ENCODE measurements at regions not wholly inside any gene's neighbourhood (a gene's known extent, or its start where the extent isn't known, plus 50 kb on each side); places are given as distances from the start of the nearest gene placed in this dataset.

DNA sequence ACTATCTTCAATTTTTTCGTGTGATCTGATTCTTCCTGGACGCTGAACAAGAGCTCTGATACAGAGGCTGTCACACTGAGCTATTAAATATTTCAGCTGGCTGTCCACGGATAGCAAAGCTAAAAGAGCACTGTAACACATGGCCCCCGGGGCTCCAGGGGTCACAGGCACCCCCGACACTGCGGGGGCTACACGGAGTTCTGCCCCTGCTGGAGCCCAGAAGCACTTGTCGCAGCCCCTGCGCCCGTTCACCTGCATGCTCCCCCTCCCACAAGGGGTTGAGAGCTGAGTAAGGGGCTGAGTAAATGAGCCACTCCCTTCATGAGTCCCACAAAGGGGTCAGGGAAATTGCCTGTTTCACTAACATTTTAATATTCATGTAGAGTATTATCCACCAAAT lies 316.3 kb downstream of the TMEM167A start:
- Histone ChIP-seq H4K8ac (ENCODE audit: low read depth, low read length) (no peak overlapping the region), H2AFZ (ENCODE audit: insufficient read depth, low read length, poor library complexity) (no peak overlapping the region), H3K9me3 (ENCODE audit: insufficient read depth, low read depth, low read length) (peaks cover 3% of the 10 kb centered on the region), H2AK5ac (ENCODE audit: low read length) (no peak overlapping the region), H3K4me2 (ENCODE audit: low read length) (no peak overlapping the region), H4K12ac (ENCODE audit: low read depth, low read length) (no peak overlapping the region), H3K79me1 (ENCODE audit: low read length) (no peaks in the 10 kb centered on the region), H2BK12ac (ENCODE audit: low read length) (no peak overlapping the region), H3K79me2 (ENCODE audit: control insufficient read depth, insufficient read depth, low read length, poor library complexity) (no peaks in the 10 kb centered on the region), H2BK5ac (ENCODE audit: low read depth, low read length, poor library complexity) (no peak overlapping the region), H3K9ac (ENCODE audit: low read length) (no peak overlapping the region), H3K23ac (ENCODE audit: low read length) (no peak overlapping the region), H3K27ac (ENCODE audit: low read depth, low read length) (no peak overlapping the region), H3K27me3 (ENCODE audit: insufficient read depth, low read length) (no peaks in the 10 kb centered on the region), H3K36me3 (ENCODE audit: control insufficient read depth in 1 of 2, insufficient read depth in 2 of 2, low read length in 2 of 2) (no peaks in the 10 kb centered on the region), H4K91ac (ENCODE audit: low read depth, low read length) (no peak overlapping the region), H3K4ac (ENCODE audit: low read depth, low read length) (no peak overlapping the region), H3K4me3 (ENCODE audit: low read depth, low read length) (no peak overlapping the region), H3K4me1 (ENCODE audit: control insufficient read depth in 1 of 2, insufficient read depth in 2 of 2, low read length in 2 of 2) (no peaks in the 10 kb centered on the region), H3K18ac (ENCODE audit: low read length) (no peak overlapping the region), H3K14ac (ENCODE audit: low read length) (no peak overlapping the region), H2BK120ac (ENCODE audit: insufficient read depth, low read length, poor library complexity) (no peak overlapping the region)
- DNase-seq: no peak
- no CpG with 5 or more reads among the region's 10 CpGs for WGBS (ENCODE audit: extremely low coverage, insufficient coverage, insufficient read length)

DNA sequence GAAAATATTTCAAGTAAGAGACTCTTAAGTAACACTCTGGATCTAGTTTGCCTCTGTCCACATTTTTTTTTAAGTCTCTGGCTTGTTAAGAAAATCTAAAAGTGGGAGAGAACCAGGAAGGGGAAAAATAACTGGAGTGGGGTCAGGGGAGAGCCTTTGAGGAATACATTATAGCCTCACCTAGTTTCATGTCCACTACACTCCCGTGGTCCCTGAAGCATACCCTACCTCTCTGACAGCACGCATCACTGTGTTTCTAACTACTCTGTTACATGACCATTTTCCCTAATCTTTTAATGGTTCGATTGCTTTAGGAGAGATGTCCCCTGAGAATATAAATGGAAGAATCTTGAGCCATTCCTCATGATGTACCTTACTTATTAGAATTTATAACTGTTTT lies 318.3 kb downstream of the TMEM167A start:
- no peak overlapping the region for H2BK12ac ChIP-seq (ENCODE audit: low read length)
- no peaks in the 10 kb centered on the region for H3K79me2 ChIP-seq (ENCODE audit: control insufficient read depth, insufficient read depth, low read length, poor library complexity)
- H3K14ac ChIP-seq (ENCODE audit: low read length): no peak overlapping the region
- no peak overlapping the region for H2BK5ac ChIP-seq (ENCODE audit: low read depth, low read length, poor library complexity)
- H3K27me3 ChIP-seq (ENCODE audit: insufficient read depth, low read length): no peaks in the 10 kb centered on the region
- H2BK120ac ChIP-seq (ENCODE audit: insufficient read depth, low read length, poor library complexity): no peak overlapping the region
- no peaks in the 10 kb centered on the region for H3K4me1 ChIP-seq (ENCODE audit: control insufficient read depth in 1 of 2, insufficient read depth in 2 of 2, low read length in 2 of 2)
- peaks cover 3% of the 10 kb centered on the region for H3K9me3 ChIP-seq (ENCODE audit: insufficient read depth, low read depth, low read length)
- no peak overlapping the region for H2AFZ ChIP-seq (ENCODE audit: insufficient read depth, low read length, poor library complexity)
- no CpG with 5 or more reads among the region's 3 CpGs for WGBS (ENCODE audit: extremely low coverage, insufficient coverage, insufficient read length)
- H3K4me2 ChIP-seq (ENCODE audit: low read length): no peak overlapping the region
- no peak overlapping the region for H3K4ac ChIP-seq (ENCODE audit: low read depth, low read length)
- H4K12ac ChIP-seq (ENCODE audit: low read depth, low read length): no peak overlapping the region
- H3K36me3 ChIP-seq (ENCODE audit: control insufficient read depth in 1 of 2, insufficient read depth in 2 of 2, low read length in 2 of 2): no peaks in the 10 kb centered on the region
- no peaks in the 10 kb centered on the region for H3K79me1 ChIP-seq (ENCODE audit: low read length)
- no peak overlapping the region for H3K23ac ChIP-seq (ENCODE audit: low read length)
- no peak overlapping the region for H4K8ac ChIP-seq (ENCODE audit: low read depth, low read length)
- H3K27ac ChIP-seq (ENCODE audit: low read depth, low read length): no peak overlapping the region
- no peak overlapping the region for H3K18ac ChIP-seq (ENCODE audit: low read length)
- H3K9ac ChIP-seq (ENCODE audit: low read length): no peak overlapping the region
- no peak overlapping the region for H4K91ac ChIP-seq (ENCODE audit: low read depth, low read length)
- no peak for DNase-seq
- no peak overlapping the region for H2AK5ac ChIP-seq (ENCODE audit: low read length)
- no peak overlapping the region for H3K4me3 ChIP-seq (ENCODE audit: low read depth, low read length)

DNA sequence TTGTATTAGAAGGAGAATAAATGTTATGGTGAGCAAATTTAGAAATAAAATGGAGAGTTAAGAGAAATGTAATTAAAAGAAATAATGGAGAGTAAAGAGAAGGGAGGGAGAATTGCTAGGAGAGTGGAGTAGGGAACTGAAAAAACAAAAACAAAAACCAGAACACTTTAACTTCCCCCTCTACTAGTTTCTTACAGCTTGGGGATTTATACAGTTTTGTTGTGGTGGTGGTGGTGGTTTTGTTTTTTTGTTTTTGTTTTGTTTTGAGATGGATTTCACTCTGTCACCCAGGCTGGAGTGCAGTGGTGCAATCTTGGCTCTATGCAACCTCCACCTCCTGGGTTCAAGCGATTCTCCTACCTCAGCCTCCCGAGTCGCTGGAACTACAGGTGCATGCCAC lies 322.4 kb downstream of the TMEM167A start:
- Histone ChIP-seq H3K36me3 (ENCODE audit: control insufficient read depth in 1 of 2, insufficient read depth in 2 of 2, low read length in 2 of 2) (peaks cover 0 to 2% of the 10 kb centered on the region in 2 experiments), H3K4me2 (ENCODE audit: low read length) (no peak overlapping the region), H2AK5ac (ENCODE audit: low read length) (no peak overlapping the region), H3K79me2 (ENCODE audit: control insufficient read depth, insufficient read depth, low read length, poor library complexity) (no peaks in the 10 kb centered on the region), H3K27ac (ENCODE audit: low read depth, low read length) (no peak overlapping the region), H3K27me3 (ENCODE audit: insufficient read depth, low read length) (no peaks in the 10 kb centered on the region), H3K18ac (ENCODE audit: low read length) (no peak overlapping the region), H3K4ac (ENCODE audit: low read depth, low read length) (no peak overlapping the region), H3K4me1 (ENCODE audit: control insufficient read depth in 1 of 2, insufficient read depth in 2 of 2, low read length in 2 of 2) (no peaks in the 10 kb centered on the region), H2BK5ac (ENCODE audit: low read depth, low read length, poor library complexity) (no peak overlapping the region), H3K79me1 (ENCODE audit: low read length) (no peaks in the 10 kb centered on the region), H2AFZ (ENCODE audit: insufficient read depth, low read length, poor library complexity) (no peak overlapping the region), H3K9me3 (ENCODE audit: insufficient read depth, low read depth, low read length) (peaks cover 2% of the 10 kb centered on the region), H3K23ac (ENCODE audit: low read length) (no peak overlapping the region), H3K14ac (ENCODE audit: low read length) (no peak overlapping the region), H2BK12ac (ENCODE audit: low read length) (no peak overlapping the region), H3K9ac (ENCODE audit: low read length) (no peak overlapping the region), H4K8ac (ENCODE audit: low read depth, low read length) (no peak overlapping the region), H4K12ac (ENCODE audit: low read depth, low read length) (no peak overlapping the region), H4K91ac (ENCODE audit: low read depth, low read length) (no peak overlapping the region), H3K4me3 (ENCODE audit: low read depth, low read length) (no peak overlapping the region), H2BK120ac (ENCODE audit: insufficient read depth, low read length, poor library complexity) (no peak overlapping the region)
- WGBS (ENCODE audit: extremely low coverage, insufficient coverage, insufficient read length): no CpG with 5 or more reads among the region's 3 CpGs
- no peak for DNase-seq

DNA sequence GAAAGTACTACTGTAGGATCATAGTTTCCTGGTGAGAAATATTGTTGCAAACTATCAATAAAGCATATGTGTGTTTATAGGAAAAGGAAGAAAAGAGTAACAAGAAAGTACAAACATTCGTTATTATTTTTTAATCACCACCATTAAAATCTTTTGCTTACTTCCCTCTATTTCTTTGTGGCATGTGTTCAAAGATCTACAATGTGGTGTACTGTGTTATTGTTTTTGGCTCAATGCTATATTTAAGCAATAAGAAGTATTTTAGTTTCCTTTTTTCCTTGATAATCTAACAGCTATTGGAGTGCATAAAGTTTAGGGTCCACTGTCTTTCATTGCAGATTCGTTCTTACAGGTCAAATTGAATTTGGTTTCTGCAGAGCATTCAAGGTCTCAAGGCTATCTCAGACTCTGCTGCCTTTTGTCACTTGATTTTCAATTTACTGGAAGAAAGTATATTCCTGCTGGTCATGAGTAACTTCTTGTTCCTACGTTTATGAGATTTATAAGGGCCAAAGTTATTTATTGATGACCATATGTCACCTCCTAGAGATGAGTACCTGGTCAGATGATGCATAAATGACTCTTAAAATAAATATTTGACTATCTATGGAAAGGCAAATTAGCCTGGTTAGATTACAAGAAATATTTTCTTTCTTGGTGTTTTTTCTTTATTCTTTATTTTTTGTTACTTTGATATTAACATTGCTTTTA lies 323.0 kb downstream of the TMEM167A start:
- Histone ChIP-seq H3K9ac (ENCODE audit: low read length) (no peak overlapping the region), H2BK12ac (ENCODE audit: low read length) (no peak overlapping the region), H3K79me1 (ENCODE audit: low read length) (no peaks in the 10 kb centered on the region), H3K27me3 (ENCODE audit: insufficient read depth, low read length) (no peaks in the 10 kb centered on the region), H2BK120ac (ENCODE audit: insufficient read depth, low read length, poor library complexity) (no peak overlapping the region), H3K14ac (ENCODE audit: low read length) (no peak overlapping the region), H3K18ac (ENCODE audit: low read length) (no peak overlapping the region), H3K4me3 (ENCODE audit: low read depth, low read length) (no peak overlapping the region), H3K9me3 (ENCODE audit: insufficient read depth, low read depth, low read length) (peaks cover 2% of the 10 kb centered on the region), H3K27ac (ENCODE audit: low read depth, low read length) (no peak overlapping the region), H4K8ac (ENCODE audit: low read depth, low read length) (no peak overlapping the region), H4K12ac (ENCODE audit: low read depth, low read length) (no peak overlapping the region), H3K36me3 (ENCODE audit: control insufficient read depth in 1 of 2, insufficient read depth in 2 of 2, low read length in 2 of 2) (peaks cover 0 to 2% of the 10 kb centered on the region in 2 experiments), H3K4me2 (ENCODE audit: low read length) (no peak overlapping the region), H3K79me2 (ENCODE audit: control insufficient read depth, insufficient read depth, low read length, poor library complexity) (no peaks in the 10 kb centered on the region), H3K4ac (ENCODE audit: low read depth, low read length) (no peak overlapping the region), H2AK5ac (ENCODE audit: low read length) (no peak overlapping the region), H3K23ac (ENCODE audit: low read length) (no peak overlapping the region), H4K91ac (ENCODE audit: low read depth, low read length) (no peak overlapping the region), H2BK5ac (ENCODE audit: low read depth, low read length, poor library complexity) (no peak overlapping the region), H3K4me1 (ENCODE audit: control insufficient read depth in 1 of 2, insufficient read depth in 2 of 2, low read length in 2 of 2) (no peaks in the 10 kb centered on the region), H2AFZ (ENCODE audit: insufficient read depth, low read length, poor library complexity) (no peak overlapping the region)
- DNase-seq: no peak
- no CpG with 5 or more reads among the region's 3 CpGs for WGBS (ENCODE audit: extremely low coverage, insufficient coverage, insufficient read length)

All from trophoblast cell (in vitro differentiated cells and primary cell).